WTC11 (cell line): ENCODE measurements at regions not wholly inside any gene's neighbourhood (a gene's known extent, or its start where the extent isn't known, plus 50 kb on each side); places are given as distances from the start of the nearest gene placed in this dataset.

Source experiments
- ATAC-seq: fragments of 200-7000 bp; cut with Tn5 transposase; 2 replicates; pipeline ENCODE4 v1.10.0; 2021; ENCODE audit warnings: mild to moderate bottlenecking, moderate library complexity
- CTCF ChIA-PET: fragments of 300-600 bp; sonication (Branson Sonifier 250); formaldehyde crosslinking; loops from one replicate; lab custom pipeline; 2021; ENCODE audit warnings: antibody characterized with exemption; lab: Charles Lee
- POLR2A ChIA-PET: fragments of 350-600 bp; sonication (Branson Sonifier 250); formaldehyde crosslinking; loops from one replicate; lab custom pipeline; 2021; ENCODE audit warnings: antibody characterized with exemption; lab: Charles Lee
- DNase-seq: peaks from one replicate; pipeline ENCODE4 v3.0.0; 2021; ENCODE audit warnings: low spot score
- H3K27ac Mint-ChIP-seq: 2 replicates; pipeline ENCODE4 v1.8.0; 2021; ENCODE audit warnings: mixed read lengths
- H3K27me3 Mint-ChIP-seq: 2 replicates; pipeline ENCODE4 v1.8.0; 2021; ENCODE audit warnings: low read depth, mild to moderate bottlenecking, moderate library complexity, mixed read lengths
- H3K36me3 Mint-ChIP-seq: 2 replicates; pipeline ENCODE4 v1.8.0; 2021; ENCODE audit warnings: mixed read lengths
- H3K4me1 Mint-ChIP-seq: 2 replicates; pipeline ENCODE4 v1.8.0; 2022; ENCODE audit warnings: mixed read lengths
- H3K4me3 Mint-ChIP-seq: 2 replicates; pipeline ENCODE4 v1.8.0; 2021; ENCODE audit warnings: mild to moderate bottlenecking, moderate library complexity, mixed read lengths
- H3K9me3 Mint-ChIP-seq: 2 replicates; pipeline ENCODE4 v1.8.0; 2021; ENCODE audit warnings: mixed read lengths
- ETV6 ChIP-seq: sonication (generic); formaldehyde crosslinking; IDR thresholded peaks from 2 replicates; pipeline ENCODE4 v1.8.1; 2022; ENCODE audit warnings: mild to moderate bottlenecking, missing genetic modification reagents
- HMGA2 ChIP-seq: fragments of 250-450 bp; sonication (Bioruptor Pico); IDR thresholded peaks from 2 replicates; pipeline ENCODE4 v1.4.0; 2021; ENCODE audit warnings: mild to moderate bottlenecking, moderate library complexity
- IRF1 ChIP-seq: sonication (generic); formaldehyde crosslinking; IDR thresholded peaks from 2 replicates; pipeline ENCODE4 v1.8.0; 2023; ENCODE audit warnings: missing genetic modification reagents
- MYBL2 ChIP-seq: sonication (generic); formaldehyde crosslinking; IDR thresholded peaks from 2 replicates; pipeline ENCODE4 v1.8.1; 2023; ENCODE audit warnings: mild to moderate bottlenecking, moderate library complexity, missing genetic modification reagents
- NFATC4 ChIP-seq: fragments of 250-450 bp; sonication (Bioruptor Pico); IDR thresholded peaks from 2 replicates; pipeline ENCODE4 v1.9.0; 2021; ENCODE audit warnings: mild to moderate bottlenecking
- NR2C2 ChIP-seq: sonication (generic); formaldehyde crosslinking; IDR thresholded peaks from 2 replicates; pipeline ENCODE4 v1.8.0; 2022; ENCODE audit warnings: mild to moderate bottlenecking, missing genetic modification reagents
- NR3C1 ChIP-seq: sonication (generic); formaldehyde crosslinking; conservative IDR thresholded peaks from 2 replicates; pipeline ENCODE4 v1.8.1; 2023; ENCODE audit warnings: low read depth, mild to moderate bottlenecking, missing genetic modification reagents
- PRDM15 ChIP-seq: sonication (generic); formaldehyde crosslinking; IDR thresholded peaks from 2 replicates; pipeline ENCODE4 v1.8.0; 2022; ENCODE audit warnings: missing genetic modification reagents
- TEAD4 ChIP-seq: sonication (generic); formaldehyde crosslinking; IDR thresholded peaks from 2 replicates; pipeline ENCODE4 v1.8.0; 2022; ENCODE audit warnings: mild to moderate bottlenecking, missing genetic modification reagents
- ZBTB21 ChIP-seq: sonication (generic); formaldehyde crosslinking; IDR thresholded peaks from 2 replicates; pipeline ENCODE4 v1.8.1; 2023; ENCODE audit warnings: mild to moderate bottlenecking, missing genetic modification reagents, borderline replicate concordance
- ZNF263 ChIP-seq: sonication (generic); formaldehyde crosslinking; IDR thresholded peaks from 2 replicates; pipeline ENCODE4 v1.8.1; 2022; ENCODE audit warnings: low read depth, mild to moderate bottlenecking, moderate library complexity, missing genetic modification reagents
- ZNF281 ChIP-seq: sonication (generic); formaldehyde crosslinking; IDR thresholded peaks from 2 replicates; pipeline ENCODE4 v1.8.0; 2023; ENCODE audit warnings: mild to moderate bottlenecking, missing genetic modification reagents
- ZNF423 ChIP-seq: fragments of 250-450 bp; sonication (Bioruptor Pico); IDR thresholded peaks from 2 replicates; pipeline ENCODE4 v2.1.2; 2022; ENCODE audit warnings: mild to moderate bottlenecking, moderate library complexity
- ZNF425 ChIP-seq: fragments of 250-450 bp; sonication (Bioruptor Pico); conservative IDR thresholded peaks from 2 replicates; pipeline ENCODE4 v1.9.0; 2021; ENCODE audit warnings: mild to moderate bottlenecking

GRCh38 chr2:239693761-239694415 is 293.1 kb upstream of the HDAC4 start:
- no peak overlapping the region for H3K27ac Mint-ChIP-seq
- DNase-seq (no peak), ATAC-seq (no peak)
- TF ChIP-seq ETV6 (CRISPR knock-in tag): no peak
- TF ChIP-seq NR2C2 (CRISPR knock-in tag): no peak
- TF ChIP-seq HMGA2 (CRISPR knock-in tag): no peak
- TF ChIP-seq ZNF423 (CRISPR knock-in tag): no peak
- TF ChIP-seq NFATC4 (CRISPR knock-in tag): no peak
- no peak for TF ChIP-seq ZNF263 (CRISPR knock-in tag)
- no peaks in the 10 kb centered on the region for H3K36me3 Mint-ChIP-seq
- POLR2A ChIA-PET: no interaction called here
- CTCF ChIA-PET: no interaction called here
- H3K27me3 Mint-ChIP-seq: no peaks in the 10 kb centered on the region
- 0 out of 2 replicates have a peak, but pooled peaks cover 2% of the 10 kb centered on the region for H3K9me3 Mint-ChIP-seq
- no peak overlapping the region for H3K4me3 Mint-ChIP-seq
- H3K4me1 Mint-ChIP-seq: peaks cover 24% of the 10 kb centered on the region

- H3K9me3 Mint-ChIP-seq: 0 out of 2 replicates have a peak, but pooled peaks cover 2% of the 10 kb centered on the region
- peaks cover 27% of the 10 kb centered on the region for H3K4me1 Mint-ChIP-seq
- H3K36me3 Mint-ChIP-seq: no peaks in the 10 kb centered on the region
- CTCF ChIA-PET: no interaction called here
- POLR2A ChIA-PET: no interaction called here
- ATAC-seq: no peak
- no peak for DNase-seq
- H3K27ac Mint-ChIP-seq: no peak overlapping the region
- no peak overlapping the region for H3K4me3 Mint-ChIP-seq
- TF ChIP-seq NR3C1 (CRISPR knock-in tag) (no peak), MYBL2 (CRISPR knock-in tag) (no peak), ZBTB21 (CRISPR knock-in tag) (no peak), ZNF281 (CRISPR knock-in tag) (no peak), ZNF425 (CRISPR knock-in tag) (no peak), TEAD4 (CRISPR knock-in tag) (no peak), NFATC4 (CRISPR knock-in tag) (no peak), PRDM15 (CRISPR knock-in tag) (no peak), IRF1 (no peak)
- H3K27me3 Mint-ChIP-seq: no peaks in the 10 kb centered on the region
Measured at GRCh38 chr2:239693330-239693729, 292.5 kb upstream of the HDAC4 start.
